Activated CD8-positive, alpha-beta T cell treated with anti-CD3 and anti-CD28 coated beads for 36 hours (primary cell): ENCODE measurements at regions not wholly inside any gene's neighbourhood (a gene's known extent, or its start where the extent isn't known, plus 50 kb on each side); places are given as distances from the start of the nearest gene placed in this dataset.

ENCODE experiments used
- ATAC-seq: fragments of 200-7000 bp; cut with Tn5 transposase; one replicate; pipeline ENCODE4 v1.10.0; 2021; ENCODE audit warnings: mild to moderate bottlenecking, moderate library complexity
- CTCF ChIA-PET: fragments of 350-600 bp; sonication (Branson Sonifier 250); formaldehyde crosslinking; loops from one replicate; lab custom pipeline; 2021; ENCODE audit warnings: antibody characterized with exemption; lab: Charles Lee
- POLR2A ChIA-PET: fragments of 350-600 bp; sonication (Branson Sonifier 250); formaldehyde crosslinking; loops from one replicate; lab custom pipeline; 2021; ENCODE audit warnings: antibody characterized with exemption; lab: Charles Lee
- DNase-seq: peaks from one replicate; pipeline ENCODE4 v3.0.0-alpha.2; 2020
- H3K27ac Mint-ChIP-seq: one replicate; pipeline ENCODE4 v1.8.0; 2021; ENCODE audit warnings: mild to moderate bottlenecking, mixed read lengths
- H3K27me3 Mint-ChIP-seq: one replicate; pipeline ENCODE4 v1.8.0; 2021; ENCODE audit warnings: mixed read lengths
- H3K36me3 Mint-ChIP-seq: one replicate; pipeline ENCODE4 v1.8.0; 2021; ENCODE audit warnings: low read depth, mixed read lengths
- H3K4me1 Mint-ChIP-seq: one replicate; pipeline ENCODE4 v1.8.0; 2021; ENCODE audit warnings: low read depth, mixed read lengths
- H3K4me3 Mint-ChIP-seq: one replicate; pipeline ENCODE4 v1.8.0; 2021; ENCODE audit warnings: mild to moderate bottlenecking, moderate library complexity, mixed read lengths
- H3K9me3 Mint-ChIP-seq: one replicate; pipeline ENCODE4 v1.8.0; 2021; ENCODE audit warnings: mixed read lengths
- CTCF ChIP-seq: fragments of 200-600 bp; IDR thresholded peaks from one replicate; pipeline ENCODE4 v1.8.0; 2022; ENCODE audit warnings: antibody characterized with exemption, mild to moderate bottlenecking
- intact Hi-C: fragments of 100-400 bp; cut with micrococcal nuclease; formaldehyde crosslinking; loops from one replicate; pipeline ENCODE4 v1.10.0; 2022

GRCh38 chr15:46354443-46354842 lies 719.6 kb downstream of the SQOR start:
- no peak for ATAC-seq
- peaks cover 6% of the 10 kb centered on the region for H3K9me3 Mint-ChIP-seq
- H3K4me1 Mint-ChIP-seq: no peaks in the 10 kb centered on the region
- H3K27me3 Mint-ChIP-seq: no peaks in the 10 kb centered on the region
- ChIA-PET CTCF (no interaction called here), POLR2A (no interaction called here)
- no peak overlapping the region for H3K27ac Mint-ChIP-seq
- H3K36me3 Mint-ChIP-seq: no peaks in the 10 kb centered on the region
- no peak overlapping the region for H3K4me3 Mint-ChIP-seq
- TF ChIP-seq CTCF: no peak
- DNase-seq: no peak
- intact Hi-C loops: no loop called here

- ATAC-seq (no peak), DNase-seq (no peak)
- H3K27me3 Mint-ChIP-seq: no peaks in the 10 kb centered on the region
- H3K4me1 Mint-ChIP-seq: no peaks in the 10 kb centered on the region
- H3K27ac Mint-ChIP-seq: no peak overlapping the region
- ChIA-PET CTCF (no interaction called here), POLR2A (no interaction called here)
- intact Hi-C loops: no loop called here
- no peak overlapping the region for H3K4me3 Mint-ChIP-seq
- H3K9me3 Mint-ChIP-seq: peaks cover 7% of the 10 kb centered on the region
- H3K36me3 Mint-ChIP-seq: no peaks in the 10 kb centered on the region
- no peak for TF ChIP-seq CTCF
These were observed 730.7 kb downstream of the SQOR start for GRCh38 chr15:46365572-46365971.

- intact Hi-C loops: no loop called here
- no peaks in the 10 kb centered on the region for H3K36me3 Mint-ChIP-seq
- ChIA-PET POLR2A (no interaction called here), CTCF (no interaction called here)
- no peak for TF ChIP-seq CTCF
- no peak overlapping the region for H3K4me3 Mint-ChIP-seq
- H3K9me3 Mint-ChIP-seq: peaks cover 10% of the 10 kb centered on the region
- no peak for ATAC-seq
- H3K4me1 Mint-ChIP-seq: no peaks in the 10 kb centered on the region
- H3K27ac Mint-ChIP-seq: no peak overlapping the region
- H3K27me3 Mint-ChIP-seq: no peaks in the 10 kb centered on the region
- DNase-seq: no peak
These were observed 731.7 kb downstream of the SQOR start for GRCh38 chr15:46366360-46367007.

GRCh38 chr15:46383978-46384377 lies 749.1 kb downstream of the SQOR start:
- no peak for TF ChIP-seq CTCF
- Mint-ChIP-seq H3K36me3 (no peaks in the 10 kb centered on the region), H3K4me3 (no peak overlapping the region), H3K27me3 (no peaks in the 10 kb centered on the region), H3K27ac (no peak overlapping the region), H3K4me1 (no peaks in the 10 kb centered on the region), H3K9me3 (no peaks in the 10 kb centered on the region)
- ChIA-PET POLR2A (no interaction called here), CTCF (no interaction called here)
- intact Hi-C loops: no loop called here
- DNase-seq (no peak), ATAC-seq (no peak)

GRCh38 chr15:46386356-46386755 lies 751.5 kb downstream of the SQOR start:
- Mint-ChIP-seq H3K36me3 (no peaks in the 10 kb centered on the region), H3K4me3 (no peak overlapping the region), H3K9me3 (peaks cover 3% of the 10 kb centered on the region), H3K27ac (no peak overlapping the region), H3K27me3 (no peaks in the 10 kb centered on the region), H3K4me1 (no peaks in the 10 kb centered on the region)
- POLR2A ChIA-PET: no interaction called here
- CTCF ChIA-PET: no interaction called here
- intact Hi-C loops: no loop called here
- TF ChIP-seq CTCF: no peak
- DNase-seq (no peak), ATAC-seq (no peak)
